Fibroblast of villous mesenchyme (primary cell): ENCODE measurements at regions not wholly inside any gene's neighbourhood (a gene's known extent, or its start where the extent isn't known, plus 50 kb on each side); places are given as distances from the start of the nearest gene placed in this dataset.
A peak's percentile ranks its signal among the peaks of the same experiment; 100 is the strongest.
"Not testable (repeated sequence)": the region's sequence is repeated elsewhere in the genome, so short reads cannot be mapped to it uniquely, and the experiment has no call there.

Source experiments
- DNase-seq: peaks from one replicate; pipeline ENCODE4 v3.0.0-alpha.2; 2010; ENCODE audit warnings: low read depth
- H3K4me3 ChIP-seq: 2 replicates; pipeline ENCODE4 v1.5.1; 2011; ENCODE audit warnings: low read depth, mild to moderate bottlenecking, low read length
- TF ChIP-seq, protein P1 (sequence below): IDR thresholded peaks from 2 replicates; pipeline ENCODE4 v1.5.1; 2012; ENCODE audit warnings: low read depth, mild to moderate bottlenecking, low read length; ENCODE audit not compliant: insufficient read depth

DNA sequence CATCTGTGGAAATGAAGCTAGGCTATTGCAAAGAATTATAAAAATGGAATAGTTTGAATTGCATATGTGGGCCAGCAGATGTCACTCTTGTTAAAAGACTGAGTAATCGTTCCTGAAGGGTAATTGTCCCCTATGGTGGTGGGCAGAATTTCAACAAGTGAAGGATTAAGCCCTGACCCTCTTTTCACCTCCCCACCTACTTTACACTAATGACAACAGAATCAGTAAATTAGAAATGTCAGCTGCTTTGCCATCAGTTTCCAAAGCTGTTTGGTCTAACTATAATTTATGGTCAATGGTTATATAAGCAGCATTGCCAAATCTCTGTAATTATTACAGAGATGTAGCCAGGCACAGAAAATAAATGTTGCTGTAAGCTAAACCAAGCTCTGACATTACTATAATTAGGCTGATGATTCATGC, 898.6 kb downstream of the AMY1C start:
- H3K4me3 ChIP-seq = no peak overlapping the region
- TF ChIP-seq, protein P1, sequence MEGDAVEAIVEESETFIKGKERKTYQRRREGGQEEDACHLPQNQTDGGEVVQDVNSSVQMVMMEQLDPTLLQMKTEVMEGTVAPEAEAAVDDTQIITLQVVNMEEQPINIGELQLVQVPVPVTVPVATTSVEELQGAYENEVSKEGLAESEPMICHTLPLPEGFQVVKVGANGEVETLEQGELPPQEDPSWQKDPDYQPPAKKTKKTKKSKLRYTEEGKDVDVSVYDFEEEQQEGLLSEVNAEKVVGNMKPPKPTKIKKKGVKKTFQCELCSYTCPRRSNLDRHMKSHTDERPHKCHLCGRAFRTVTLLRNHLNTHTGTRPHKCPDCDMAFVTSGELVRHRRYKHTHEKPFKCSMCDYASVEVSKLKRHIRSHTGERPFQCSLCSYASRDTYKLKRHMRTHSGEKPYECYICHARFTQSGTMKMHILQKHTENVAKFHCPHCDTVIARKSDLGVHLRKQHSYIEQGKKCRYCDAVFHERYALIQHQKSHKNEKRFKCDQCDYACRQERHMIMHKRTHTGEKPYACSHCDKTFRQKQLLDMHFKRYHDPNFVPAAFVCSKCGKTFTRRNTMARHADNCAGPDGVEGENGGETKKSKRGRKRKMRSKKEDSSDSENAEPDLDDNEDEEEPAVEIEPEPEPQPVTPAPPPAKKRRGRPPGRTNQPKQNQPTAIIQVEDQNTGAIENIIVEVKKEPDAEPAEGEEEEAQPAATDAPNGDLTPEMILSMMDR = peak; percentile 4
- no peak for DNase-seq

DNA sequence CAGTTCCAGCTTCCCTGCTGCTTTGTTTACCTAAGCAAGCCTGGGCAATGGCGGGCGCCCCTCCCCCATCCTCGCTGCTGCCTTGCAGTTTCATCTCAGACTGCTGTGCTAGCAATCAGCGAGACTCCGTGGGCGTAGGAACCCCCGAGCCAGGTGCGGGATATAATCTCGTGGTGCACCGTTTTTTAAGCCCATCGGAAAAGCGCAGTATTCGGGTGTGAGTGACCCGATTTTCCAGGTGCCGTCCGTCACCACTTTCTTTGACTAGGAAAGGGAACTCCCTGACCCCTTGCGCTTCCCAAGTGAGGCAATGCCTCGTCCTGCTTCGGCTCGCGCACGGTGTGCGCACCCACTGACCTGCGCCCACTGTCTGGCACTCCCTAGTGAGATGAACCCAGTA, 914.7 kb downstream of the AMY1C start:
- not testable (repeated sequence) for H3K4me3 ChIP-seq, DNase-seq

DNA sequence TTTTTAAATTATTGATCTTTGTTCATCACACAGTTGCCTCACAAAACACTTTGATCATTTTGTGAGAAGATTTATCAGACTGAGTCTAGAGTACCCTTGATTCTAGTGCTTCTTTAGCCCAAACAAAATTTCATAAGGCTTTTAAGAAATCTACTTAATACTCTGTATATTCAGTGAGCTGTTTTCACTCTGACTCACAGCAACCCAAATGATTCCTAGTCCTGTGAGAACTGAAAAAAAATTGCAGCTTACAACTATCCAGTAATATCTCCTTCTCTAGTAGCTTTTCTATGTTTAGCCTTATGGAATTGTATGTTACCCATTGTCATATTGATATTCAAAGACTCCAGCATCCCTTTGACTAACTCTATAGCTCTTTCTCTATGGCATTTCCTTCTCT, 915.6 kb downstream of the AMY1C start:
- TF ChIP-seq, protein P1 = no peak

DNA sequence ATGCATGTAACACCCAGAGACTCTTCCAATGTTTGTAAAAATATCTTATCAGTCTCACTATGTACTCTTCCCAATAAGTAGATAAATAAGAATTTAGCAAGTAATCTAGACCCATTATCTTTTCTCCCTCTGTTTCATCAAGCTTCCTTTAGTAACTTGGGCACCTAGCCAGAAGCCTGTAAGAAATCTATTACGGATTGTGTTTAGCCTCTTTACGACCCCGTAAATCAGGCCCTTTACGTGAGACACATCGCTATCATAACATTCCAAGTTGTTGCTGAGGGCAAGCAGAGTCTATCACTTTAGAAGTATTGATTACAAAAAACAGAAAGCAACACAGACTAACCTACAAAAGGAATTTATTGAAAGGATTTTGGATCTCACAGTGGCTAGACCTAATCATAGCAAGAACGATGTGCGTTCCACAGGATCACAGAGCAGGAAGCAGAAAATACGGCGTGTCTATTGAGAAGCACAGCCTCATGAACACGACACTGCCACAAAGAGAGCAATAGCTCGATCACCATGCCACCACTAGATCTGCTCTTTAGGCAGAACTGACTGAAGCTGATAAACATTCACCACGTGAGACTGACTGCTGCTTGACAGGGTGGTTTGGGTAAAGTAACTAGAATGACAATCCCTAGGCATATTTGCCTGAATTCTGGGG, 922.1 kb downstream of the AMY1C start:
- H3K4me3 ChIP-seq = no peak overlapping the region
- no peak for DNase-seq
- TF ChIP-seq, protein P1 = no peak

More for the DNA sequence above, 915.6 kb downstream of the AMY1C start:
- no peak overlapping the region for H3K4me3 ChIP-seq
- no peak for DNase-seq

DNA sequence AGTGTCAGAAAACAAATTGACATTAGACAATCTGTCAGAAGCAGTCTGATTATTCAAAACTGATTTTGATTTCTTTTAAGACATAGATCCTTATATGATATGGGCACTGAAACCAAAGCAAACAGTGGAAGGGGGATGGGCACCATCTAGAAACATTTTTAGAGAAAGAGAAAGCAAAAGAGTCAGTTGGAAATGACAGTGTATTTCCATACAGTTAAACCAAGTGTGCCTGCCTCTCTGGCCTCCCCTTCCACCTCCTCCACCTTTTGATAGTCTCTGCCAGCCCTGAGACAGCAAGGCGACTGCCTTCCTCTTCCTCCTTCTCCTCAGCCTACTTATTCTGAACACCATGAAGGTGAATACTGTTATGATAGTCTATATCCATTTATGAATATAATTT, 949.7 kb downstream of the AMY1C start:
- TF ChIP-seq, protein P1 = no peak
- no peak overlapping the region for H3K4me3 ChIP-seq
- no peak for DNase-seq

DNA sequence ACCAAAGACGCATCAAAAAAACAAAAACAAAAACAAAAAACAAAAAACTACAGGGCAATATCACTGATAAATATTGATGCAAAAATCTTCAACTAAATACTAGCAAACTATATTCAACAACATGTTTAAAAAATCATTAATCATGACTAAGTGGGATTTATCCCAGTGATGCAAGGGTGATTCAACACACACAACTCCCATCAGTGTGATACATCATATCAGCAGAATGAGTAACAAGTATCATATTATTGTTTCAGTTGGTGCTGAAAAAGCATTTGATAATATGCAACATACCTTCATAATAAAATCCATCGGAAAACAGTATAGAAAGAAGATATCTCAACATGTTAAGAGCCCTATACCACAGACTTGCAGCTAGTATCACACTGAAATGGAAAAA, 953.0 kb downstream of the AMY1C start:
- H3K4me3 ChIP-seq = no peak overlapping the region
- TF ChIP-seq, protein P1 = no peak
- DNase-seq = no peak

DNA sequence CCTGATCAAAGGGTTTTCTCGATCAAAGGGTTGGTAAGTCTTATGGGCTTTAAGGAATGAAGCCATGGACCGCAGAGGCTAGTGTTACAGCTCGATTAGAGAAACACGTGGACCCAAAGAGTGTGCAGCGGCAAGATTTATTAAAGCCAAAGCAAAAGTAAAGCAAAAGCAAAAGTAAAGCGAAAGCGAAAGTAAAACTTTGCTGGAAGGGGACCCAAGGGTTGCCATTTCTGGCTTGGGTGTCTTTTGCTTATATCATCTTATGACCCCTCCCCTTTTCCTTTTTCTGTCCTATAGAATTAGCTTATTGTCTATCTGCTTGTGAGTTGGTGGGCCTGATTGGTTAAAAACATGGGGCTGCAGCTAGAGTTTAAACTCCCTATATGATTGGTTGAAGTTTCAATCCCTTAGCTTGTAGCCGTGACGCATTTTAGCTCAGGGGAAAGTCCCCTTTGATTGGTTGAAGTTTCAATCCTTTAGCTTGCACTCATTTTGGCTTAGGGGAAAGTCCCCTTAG, 957.0 kb downstream of the AMY1C start:
- TF ChIP-seq, protein P1 = no peak
- H3K4me3 ChIP-seq = peak overlapping the region; percentile 27
- DNase-seq = no peak
